Natural killer cell (primary cell): ENCODE measurements at regions not wholly inside any gene's neighbourhood (a gene's known extent, or its start where the extent isn't known, plus 50 kb on each side); places are given as distances from the start of the nearest gene placed in this dataset.

Experiments used
- ATAC-seq, 3 donors: fragments of 150-1000 bp in 2 of 3; fragments of 200-7000 bp in 1 of 3; cut with Tn5 transposase; 1 replicate in 1 of 3; 2 replicates in 2 of 3; pipeline ENCODE4 v1.10.0; 2021; ENCODE audit warnings: mild to moderate bottlenecking in 2 of 3, moderate library complexity in 2 of 3
- DNase-seq, 2 donors: peaks; one replicate each; pipeline versions ENCODE4 v3.0.0 to v3.0.0-alpha.2; 2013 to 2021; ENCODE audit warnings: mixed read lengths in 1 of 2
- H3K27ac ChIP-seq: one replicate; pipeline ENCODE4 v1.5.1; 2013; ENCODE audit warnings: mild to moderate bottlenecking, low read length
- H3K27me3 ChIP-seq: one replicate; pipeline ENCODE4 v1.6.1; 2013; ENCODE audit warnings: low read length; ENCODE audit not compliant: control insufficient read depth, insufficient read depth
- H3K36me3 ChIP-seq: one replicate; pipeline ENCODE4 v1.6.1; 2013; ENCODE audit warnings: low read length; ENCODE audit not compliant: control insufficient read depth, insufficient read depth
- H3K4me1 ChIP-seq: one replicate; pipeline ENCODE4 v1.6.1; 2013; ENCODE audit warnings: low read length; ENCODE audit not compliant: control insufficient read depth, insufficient read depth
- H3K4me3 ChIP-seq: one replicate; pipeline ENCODE4 v1.5.1; 2013; ENCODE audit warnings: low read length
- H3K9me3 ChIP-seq: one replicate; pipeline ENCODE4 v1.6.1; 2013; ENCODE audit warnings: low read length; ENCODE audit not compliant: control insufficient read depth, insufficient read depth
- H3K27ac Mint-ChIP-seq, 2 donors: one replicate each; pipeline ENCODE4 v1.8.0; 2022; ENCODE audit warnings: mild to moderate bottlenecking in 2 of 2, mixed read lengths in 2 of 2, moderate library complexity in 1 of 2
- H3K27me3 Mint-ChIP-seq, 2 donors: one replicate each; pipeline ENCODE4 v1.8.0; 2022; ENCODE audit warnings: low read depth in 2 of 2, mixed read lengths in 2 of 2
- H3K36me3 Mint-ChIP-seq: one replicate; pipeline ENCODE4 v1.8.0; 2022; ENCODE audit warnings: mixed read lengths
- H3K4me1 Mint-ChIP-seq, 2 donors: one replicate each; pipeline ENCODE4 v1.8.0; 2022; ENCODE audit warnings: mixed read lengths in 2 of 2
- H3K4me3 Mint-ChIP-seq: one replicate; pipeline ENCODE4 v1.8.0; 2022; ENCODE audit warnings: mild to moderate bottlenecking, moderate library complexity, mixed read lengths
- H3K9me3 Mint-ChIP-seq, 2 donors: one replicate each; pipeline ENCODE4 v1.8.0; 2022; ENCODE audit warnings: mixed read lengths in 2 of 2
- WGBS: methylation state at CpG from one replicate; pipeline ENCODE4 v1.1.7; 2013; ENCODE audit warnings: missing lambda C conversion rate; ENCODE audit not compliant: insufficient coverage; 5-methylcytosine and 5-hydroxymethylcytosine counted together
- intact Hi-C: fragments of 100-400 bp; cut with micrococcal nuclease; formaldehyde crosslinking; loops from one replicate; pipeline ENCODE4 v1.14.2; 2022
- TF ChIP-seq, protein P1 (sequence below): fragments of 200-600 bp; IDR thresholded peaks from one replicate; pipeline ENCODE4 v1.8.0; 2022; ENCODE audit warnings: antibody characterized with exemption

- no peak overlapping the region for H3K4me3 Mint-ChIP-seq
- no peaks in the 10 kb centered on the region for H3K4me1 ChIP-seq
Measured at GRCh38 chr2:65622951-65623535, 190.6 kb upstream of the SPRED2 start.

DNA sequence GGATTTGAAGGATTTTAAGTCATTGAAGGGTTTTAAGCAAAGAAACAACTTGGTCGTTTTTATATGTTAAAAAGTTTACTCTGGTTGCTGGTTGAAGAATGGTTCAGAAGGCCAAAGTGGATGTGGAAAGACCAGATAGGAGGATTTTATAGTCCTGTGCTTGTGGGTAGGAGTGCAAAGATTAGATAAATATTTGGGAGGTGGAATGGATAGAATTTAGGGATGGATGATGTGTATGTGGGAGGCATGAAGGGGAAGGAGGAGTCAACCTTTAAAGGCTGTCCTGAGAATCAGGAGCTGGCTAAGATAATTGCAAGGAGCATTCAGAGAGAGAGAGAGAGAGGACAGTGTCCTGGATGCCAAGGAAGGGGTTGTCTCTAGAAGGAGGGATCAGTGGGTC, 190.1 kb upstream of the SPRED2 start:
- H3K36me3 ChIP-seq = no peaks in the 10 kb centered on the region
- H3K4me3 ChIP-seq = no peak overlapping the region
- H3K4me1 ChIP-seq = no peaks in the 10 kb centered on the region
- H3K27ac Mint-ChIP-seq = no peak overlapping the region
- H3K36me3 Mint-ChIP-seq = no peaks in the 10 kb centered on the region
- H3K9me3 Mint-ChIP-seq = no peaks in the 10 kb centered on the region
- H3K4me1 Mint-ChIP-seq = no peaks in the 10 kb centered on the region
- TF ChIP-seq, protein P1, sequence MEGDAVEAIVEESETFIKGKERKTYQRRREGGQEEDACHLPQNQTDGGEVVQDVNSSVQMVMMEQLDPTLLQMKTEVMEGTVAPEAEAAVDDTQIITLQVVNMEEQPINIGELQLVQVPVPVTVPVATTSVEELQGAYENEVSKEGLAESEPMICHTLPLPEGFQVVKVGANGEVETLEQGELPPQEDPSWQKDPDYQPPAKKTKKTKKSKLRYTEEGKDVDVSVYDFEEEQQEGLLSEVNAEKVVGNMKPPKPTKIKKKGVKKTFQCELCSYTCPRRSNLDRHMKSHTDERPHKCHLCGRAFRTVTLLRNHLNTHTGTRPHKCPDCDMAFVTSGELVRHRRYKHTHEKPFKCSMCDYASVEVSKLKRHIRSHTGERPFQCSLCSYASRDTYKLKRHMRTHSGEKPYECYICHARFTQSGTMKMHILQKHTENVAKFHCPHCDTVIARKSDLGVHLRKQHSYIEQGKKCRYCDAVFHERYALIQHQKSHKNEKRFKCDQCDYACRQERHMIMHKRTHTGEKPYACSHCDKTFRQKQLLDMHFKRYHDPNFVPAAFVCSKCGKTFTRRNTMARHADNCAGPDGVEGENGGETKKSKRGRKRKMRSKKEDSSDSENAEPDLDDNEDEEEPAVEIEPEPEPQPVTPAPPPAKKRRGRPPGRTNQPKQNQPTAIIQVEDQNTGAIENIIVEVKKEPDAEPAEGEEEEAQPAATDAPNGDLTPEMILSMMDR = no peak
- intact Hi-C loops = no loop called here
- no peaks in the 10 kb centered on the region for H3K9me3 ChIP-seq
- 73% methylated on average over 1 of the region's 1 CpG for WGBS
- H3K27ac ChIP-seq = no peak overlapping the region
- H3K4me3 Mint-ChIP-seq = no peak overlapping the region
- DNase-seq (no peak), ATAC-seq (no peak)
- no peaks in the 10 kb centered on the region for H3K27me3 ChIP-seq
- H3K27me3 Mint-ChIP-seq = peaks cover 19 to 20% of the 10 kb centered on the region in 2 donors

More at GRCh38 chr2:65622951-65623535, 190.6 kb upstream of the SPRED2 start:
- no peaks in the 10 kb centered on the region for H3K36me3 ChIP-seq
- intact Hi-C loops = no loop called here
- no peak for DNase-seq
- no peak overlapping the region for H3K27ac Mint-ChIP-seq
- H3K9me3 ChIP-seq = no peaks in the 10 kb centered on the region
- peaks cover 20 to 21% of the 10 kb centered on the region in 2 donors for H3K27me3 Mint-ChIP-seq
- ATAC-seq = no peak
- H3K9me3 Mint-ChIP-seq = no peaks in the 10 kb centered on the region
- H3K36me3 Mint-ChIP-seq = no peaks in the 10 kb centered on the region
- no peaks in the 10 kb centered on the region for H3K4me1 Mint-ChIP-seq
- TF ChIP-seq, protein P1 = no peak
- H3K4me3 ChIP-seq = no peak overlapping the region
- no peaks in the 10 kb centered on the region for H3K27me3 ChIP-seq
- H3K27ac ChIP-seq = no peak overlapping the region
- WGBS = 80% methylated on average over 2 of the region's 4 CpGs

DNA sequence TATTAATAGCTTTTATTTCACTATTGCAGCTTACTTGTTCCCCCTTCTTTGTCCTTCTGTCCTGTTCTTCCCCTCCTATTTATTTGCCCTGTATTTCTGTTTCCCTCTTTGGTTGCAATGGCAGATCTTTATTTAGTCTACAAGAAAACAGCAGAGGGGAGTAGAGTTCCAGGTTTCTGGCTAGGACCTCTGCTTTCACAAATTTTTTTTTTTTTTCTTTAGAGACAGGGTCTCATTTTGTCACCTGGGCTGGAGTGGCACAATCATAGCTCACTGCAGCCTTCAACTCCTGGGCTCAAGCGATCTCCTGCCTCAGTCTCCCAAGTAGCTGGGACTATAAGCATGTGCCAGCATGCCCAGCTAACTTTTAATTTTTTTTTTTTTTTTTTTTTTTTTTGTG, 188.1 kb upstream of the SPRED2 start:
- DNase-seq (no peak), ATAC-seq (no peak)
- Mint-ChIP-seq H3K27me3 (peaks cover 19 to 20% of the 10 kb centered on the region in 2 donors), H3K36me3 (no peaks in the 10 kb centered on the region), H3K9me3 (no peaks in the 10 kb centered on the region), H3K27ac (no peak overlapping the region), H3K4me1 (no peaks in the 10 kb centered on the region), H3K4me3 (no peak overlapping the region)
- Histone ChIP-seq H3K27me3 (no peaks in the 10 kb centered on the region), H3K9me3 (no peaks in the 10 kb centered on the region), H3K4me1 (no peaks in the 10 kb centered on the region), H3K4me3 (no peak overlapping the region), H3K27ac (no peak overlapping the region), H3K36me3 (no peaks in the 10 kb centered on the region)
- intact Hi-C loops = no loop called here
- TF ChIP-seq, protein P1 = no peak
- 88% methylated on average over 1 of the region's 1 CpG for WGBS

- Histone ChIP-seq H3K27ac (no peak overlapping the region), H3K4me3 (no peak overlapping the region), H3K9me3 (no peaks in the 10 kb centered on the region), H3K4me1 (no peaks in the 10 kb centered on the region), H3K27me3 (no peaks in the 10 kb centered on the region), H3K36me3 (no peaks in the 10 kb centered on the region)
- intact Hi-C loops = no loop called here
- 89% methylated on average over 2 of the region's 2 CpGs for WGBS
- H3K36me3 Mint-ChIP-seq = no peaks in the 10 kb centered on the region
- DNase-seq (no peak), ATAC-seq (no peak)
- no peaks in the 10 kb centered on the region for H3K9me3 Mint-ChIP-seq
- H3K27ac Mint-ChIP-seq = no peak overlapping the region
- H3K27me3 Mint-ChIP-seq = peaks cover 19 to 20% of the 10 kb centered on the region in 2 donors
- no peak overlapping the region for H3K4me3 Mint-ChIP-seq
- TF ChIP-seq, protein P1 = no peak
- H3K4me1 Mint-ChIP-seq = no peaks in the 10 kb centered on the region
Measured at GRCh38 chr2:65620026-65620425, 187.6 kb upstream of the SPRED2 start.
